ENCODE measurements at regions not wholly inside any gene's neighbourhood (a gene's known extent, or its start where the extent isn't known, plus 50 kb on each side); places are given as distances from the start of the nearest gene placed in this dataset.

DNA sequence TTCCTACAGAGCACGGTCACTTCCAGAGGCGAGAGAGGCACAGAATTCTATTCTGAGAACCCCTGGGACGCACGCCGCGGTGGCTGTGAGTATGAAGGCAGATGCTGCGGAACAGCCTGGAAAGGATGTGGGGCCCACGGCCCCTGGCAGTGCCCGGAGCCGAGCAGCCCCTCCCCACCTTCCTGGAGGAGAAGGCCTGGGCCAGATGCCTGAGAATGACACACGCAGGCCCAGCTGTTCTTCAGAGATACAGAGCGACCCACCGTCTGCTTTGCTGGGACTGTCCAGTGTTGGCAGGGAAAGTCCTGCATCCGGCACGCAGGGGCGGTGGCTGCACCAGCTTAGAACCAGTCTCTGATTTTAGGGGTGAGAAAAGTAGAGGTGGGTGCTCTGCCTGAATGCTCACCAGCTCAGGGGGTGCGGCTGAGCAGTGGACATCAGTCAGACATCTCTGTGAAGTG lies 116.7 kb upstream of the LPCAT1 start:
- H3K4me1 ChIP-seq: peaks cover 4 to 21% (median 11%) of the 10 kb centered on the region in 6 donors
- intact Hi-C loops (cut with DNase I; ENCODE audit: low total_unique reads): loop anchor here (5.0 to 10.0 kb wide), 2 partner anchors 256 to 473 kb away; no protein-coding TSS in a partner anchor
- no peak overlapping the region for H3K27ac ChIP-seq
- no peaks in the 10 kb centered on the region for H3K36me3 ChIP-seq
- peak; percentile 67 for DNase-seq
- H3K9me3 ChIP-seq: no peaks in the 10 kb centered on the region
- 77 to 91% (median 81%) methylated on average over 8 to 17 of the region's 17 CpGs for WGBS, 5 donors
- peaks cover 4 to 38% (median 26%) of the 10 kb centered on the region in 7 donors for H3K27me3 ChIP-seq (replicated peaks in 1 of 7)
- no peak for TF ChIP-seq POLR2A (IDR thresholded peaks at IDR 0.05)
- no peak for TF ChIP-seq POLR2AphosphoS5 (IDR thresholded peaks at IDR 0.05)
- H3K4me3 ChIP-seq: no peak overlapping the region

DNA sequence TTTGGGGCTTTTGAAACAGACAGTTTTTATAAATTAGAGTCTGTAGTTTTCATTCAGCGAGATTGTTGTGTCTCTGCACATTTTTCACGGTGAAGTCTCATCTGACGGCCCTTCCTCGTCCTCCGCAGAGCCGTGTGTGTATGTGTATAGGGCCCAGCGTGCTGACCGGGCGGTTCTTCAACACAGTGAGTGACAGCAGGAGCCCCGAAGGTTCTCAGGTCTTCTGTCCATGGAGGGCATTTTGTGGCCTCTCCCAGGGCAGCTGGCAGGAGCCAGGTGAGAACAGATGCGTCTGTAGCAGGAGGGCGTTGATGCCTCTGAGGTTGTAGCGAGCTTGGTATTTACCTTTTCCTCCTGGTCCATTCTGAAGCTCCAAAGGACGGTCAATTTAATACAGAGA lies 116.0 kb upstream of the LPCAT1 start:
- H3K4me1 ChIP-seq: peaks cover 0 to 15% (median 4%) of the 10 kb centered on the region in 6 donors
- DNase-seq: peak; percentile 44
- WGBS, 5 donors: 87 to 90% (median 90%) methylated on average over 14 of the region's 14 CpGs
- TF ChIP-seq POLR2AphosphoS5 (IDR thresholded peaks at IDR 0.05): no peak
- no peak for TF ChIP-seq POLR2A (IDR thresholded peaks at IDR 0.05)
- TF ChIP-seq, protein P1, sequence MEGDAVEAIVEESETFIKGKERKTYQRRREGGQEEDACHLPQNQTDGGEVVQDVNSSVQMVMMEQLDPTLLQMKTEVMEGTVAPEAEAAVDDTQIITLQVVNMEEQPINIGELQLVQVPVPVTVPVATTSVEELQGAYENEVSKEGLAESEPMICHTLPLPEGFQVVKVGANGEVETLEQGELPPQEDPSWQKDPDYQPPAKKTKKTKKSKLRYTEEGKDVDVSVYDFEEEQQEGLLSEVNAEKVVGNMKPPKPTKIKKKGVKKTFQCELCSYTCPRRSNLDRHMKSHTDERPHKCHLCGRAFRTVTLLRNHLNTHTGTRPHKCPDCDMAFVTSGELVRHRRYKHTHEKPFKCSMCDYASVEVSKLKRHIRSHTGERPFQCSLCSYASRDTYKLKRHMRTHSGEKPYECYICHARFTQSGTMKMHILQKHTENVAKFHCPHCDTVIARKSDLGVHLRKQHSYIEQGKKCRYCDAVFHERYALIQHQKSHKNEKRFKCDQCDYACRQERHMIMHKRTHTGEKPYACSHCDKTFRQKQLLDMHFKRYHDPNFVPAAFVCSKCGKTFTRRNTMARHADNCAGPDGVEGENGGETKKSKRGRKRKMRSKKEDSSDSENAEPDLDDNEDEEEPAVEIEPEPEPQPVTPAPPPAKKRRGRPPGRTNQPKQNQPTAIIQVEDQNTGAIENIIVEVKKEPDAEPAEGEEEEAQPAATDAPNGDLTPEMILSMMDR (IDR thresholded peaks at IDR 0.05 in 8 of 11, conservative IDR thresholded peaks at IDR 0.05 in 3 of 11): no peak
- H3K27ac ChIP-seq: no peak overlapping the region
- H3K36me3 ChIP-seq: no peaks in the 10 kb centered on the region
- H3K9me3 ChIP-seq: no peaks in the 10 kb centered on the region
- intact Hi-C loops (cut with DNase I; ENCODE audit: low total_unique reads): loop anchor here (5.0 to 10.0 kb wide), 2 partner anchors 255 to 472 kb away; no protein-coding TSS in a partner anchor
- no peak overlapping the region for H3K4me3 ChIP-seq
- peaks cover 4 to 31% (median 24%) of the 10 kb centered on the region in 7 donors for H3K27me3 ChIP-seq (replicated peaks in 1 of 7)

DNA sequence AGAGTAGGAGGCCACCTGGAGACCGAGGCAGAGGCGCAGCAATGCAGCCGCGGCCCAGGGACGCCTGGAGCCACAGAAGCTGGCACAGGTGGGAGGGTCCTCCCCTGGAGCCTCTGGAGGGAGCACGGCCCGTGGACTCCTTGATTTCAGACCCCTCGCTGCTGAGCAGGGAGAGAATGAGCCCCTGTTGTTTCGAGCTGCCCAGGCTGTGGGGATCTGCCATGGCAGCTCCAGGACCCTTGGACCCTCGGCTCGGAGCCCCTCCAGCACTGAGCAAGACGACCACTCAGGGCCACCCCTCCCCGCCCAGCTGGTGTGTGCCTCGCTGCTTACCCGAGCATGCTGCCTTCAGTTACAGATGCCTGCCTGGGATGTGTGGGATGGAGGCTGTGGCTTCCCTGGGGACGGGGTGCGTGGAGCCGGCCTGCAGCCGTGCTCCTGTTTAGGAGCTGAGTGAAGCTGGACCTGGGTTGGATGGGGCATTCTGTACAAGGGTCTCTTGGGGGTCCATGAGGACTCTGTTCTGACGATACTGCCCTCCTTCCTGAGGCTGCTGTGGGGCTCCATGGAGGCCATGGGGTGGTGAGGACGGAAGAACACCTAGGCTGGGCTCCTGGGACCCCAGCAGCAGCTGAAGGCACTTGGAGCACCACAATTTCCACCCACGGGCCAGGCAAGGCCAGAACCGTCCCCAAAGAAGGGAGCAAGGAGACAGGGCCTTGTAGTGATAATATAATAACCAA lies 115.1 kb upstream of the LPCAT1 start:
- H3K36me3 ChIP-seq: no peaks in the 10 kb centered on the region
- no peak overlapping the region for H3K27ac ChIP-seq
- DNase-seq: peak; percentile 68
- H3K4me1 ChIP-seq: peaks cover 0 to 19% (median 10%) of the 10 kb centered on the region in 6 donors
- peaks cover 4 to 31% (median 19%) of the 10 kb centered on the region in 7 donors for H3K27me3 ChIP-seq (replicated peaks in 1 of 7)
- H3K4me3 ChIP-seq: no peak overlapping the region
- H3K9me3 ChIP-seq: no peaks in the 10 kb centered on the region
- TF ChIP-seq, protein P1 (IDR thresholded peaks at IDR 0.05 in 8 of 11, conservative IDR thresholded peaks at IDR 0.05 in 3 of 11): no peak
- TF ChIP-seq POLR2A (IDR thresholded peaks at IDR 0.05): no peak
- no peak for TF ChIP-seq POLR2AphosphoS5 (IDR thresholded peaks at IDR 0.05)
- 79 to 88% (median 87%) methylated on average over 18 to 23 of the region's 23 CpGs for WGBS, 5 donors
- intact Hi-C loops (cut with DNase I; ENCODE audit: low total_unique reads): no loop called here

DNA sequence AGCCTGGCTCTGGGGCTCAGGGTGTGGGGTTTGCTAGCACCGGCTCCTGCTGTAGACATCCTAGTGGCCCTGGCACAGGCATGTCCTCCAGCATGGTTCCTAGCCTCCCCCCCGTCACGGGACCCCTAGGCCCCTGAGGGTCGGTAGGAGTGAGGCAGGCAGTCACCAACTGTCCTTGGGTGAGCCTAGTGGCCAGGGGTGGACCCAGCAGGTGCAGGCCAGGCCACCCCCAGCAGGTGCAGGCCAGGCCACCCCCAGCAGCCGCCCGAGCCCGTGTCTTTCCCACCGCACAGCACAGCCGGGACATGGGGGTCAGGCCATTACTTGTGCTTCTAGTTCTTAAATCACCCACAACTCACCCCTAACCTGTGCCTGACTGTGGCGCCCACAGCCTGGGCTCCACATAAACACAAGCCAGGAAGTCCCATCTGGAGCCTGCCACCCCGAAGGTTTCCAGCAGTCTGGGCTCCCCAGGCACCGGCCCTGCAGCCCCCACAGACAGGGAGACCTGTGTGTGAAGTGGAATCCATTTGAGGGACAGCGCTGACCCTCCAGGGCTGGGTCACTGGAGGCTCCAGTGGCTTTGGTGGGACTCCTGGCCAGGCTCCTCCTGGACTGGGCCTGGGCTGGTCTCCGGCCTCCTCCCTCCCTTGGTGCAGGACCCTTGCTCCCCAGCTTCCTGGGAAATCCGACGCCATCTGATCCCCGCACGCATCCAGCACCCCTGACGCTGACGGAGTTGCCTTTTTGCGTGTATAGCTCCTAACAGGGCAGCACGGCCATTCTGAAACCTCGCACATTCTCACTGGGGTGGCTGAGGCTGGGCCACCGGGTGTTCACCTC lies 114.1 kb upstream of the LPCAT1 start:
- intact Hi-C loops (cut with DNase I; ENCODE audit: low total_unique reads): no loop called here
- Histone ChIP-seq H3K4me1 (peaks cover 0 to 26% (median 10%) of the 10 kb centered on the region in 6 donors), H3K36me3 (no peaks in the 10 kb centered on the region), H3K9me3 (no peaks in the 10 kb centered on the region), H3K4me3 (no peak overlapping the region), H3K27ac (no peak overlapping the region), H3K27me3 (replicated peaks in 1 of 7) (peaks cover 0 to 25% (median 9%) of the 10 kb centered on the region in 7 donors)
- TF ChIP-seq POLR2AphosphoS5 (IDR thresholded peaks at IDR 0.05): no peak
- TF ChIP-seq, protein P1 (IDR thresholded peaks at IDR 0.05 in 8 of 11, conservative IDR thresholded peaks at IDR 0.05 in 3 of 11): no peak
- no peak for TF ChIP-seq POLR2A (IDR thresholded peaks at IDR 0.05)
- DNase-seq: peak; percentile 67
- 85 to 92% (median 89%) methylated on average over 14 to 24 of the region's 24 CpGs for WGBS, 5 donors

All from spleen (tissue), 11 donors.